ENCODE measurements at regions not wholly inside any gene's neighbourhood (a gene's known extent, or its start where the extent isn't known, plus 50 kb on each side); places are given as distances from the start of the nearest gene placed in this dataset.
"Not testable (repeated sequence)": the region's sequence is repeated elsewhere in the genome, so short reads cannot be mapped to it uniquely, and the experiment has no call there.

DNA sequence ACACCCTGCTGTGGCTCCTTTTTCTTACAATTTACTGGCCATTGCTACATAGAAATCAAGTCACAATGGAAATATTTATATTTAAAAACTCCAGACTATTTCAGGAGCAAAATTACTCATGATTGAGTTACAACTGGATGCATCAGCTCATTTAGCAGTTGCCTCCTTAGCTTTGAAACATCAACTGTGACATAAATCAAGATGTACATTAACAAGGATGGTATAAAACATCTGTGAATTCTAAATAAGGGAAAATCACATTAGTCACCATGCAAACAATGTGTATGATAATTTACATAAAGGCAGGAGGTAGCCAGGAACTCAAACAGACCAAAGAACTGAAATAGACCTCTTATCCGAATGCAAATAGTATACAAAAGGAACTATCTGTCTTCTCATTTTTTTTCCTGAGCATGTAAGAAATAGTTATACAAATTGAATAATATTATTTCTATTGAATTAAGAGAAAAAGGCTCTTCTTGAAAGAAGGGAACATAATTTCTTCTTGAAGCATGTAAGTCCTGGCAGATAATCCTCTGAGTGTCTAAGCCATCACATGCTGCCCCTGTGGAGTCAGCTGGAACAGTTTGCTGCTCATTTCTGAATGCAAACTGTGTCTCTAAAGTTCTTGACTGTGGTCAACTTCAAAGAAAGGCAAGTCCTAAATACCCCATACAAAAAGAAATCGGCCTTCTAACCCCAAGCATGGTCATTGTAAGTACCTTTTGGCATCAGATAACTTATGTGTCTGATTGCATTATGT is 151.2 kb downstream of the NAA11 start:
- DNase-seq = no peak

DNA sequence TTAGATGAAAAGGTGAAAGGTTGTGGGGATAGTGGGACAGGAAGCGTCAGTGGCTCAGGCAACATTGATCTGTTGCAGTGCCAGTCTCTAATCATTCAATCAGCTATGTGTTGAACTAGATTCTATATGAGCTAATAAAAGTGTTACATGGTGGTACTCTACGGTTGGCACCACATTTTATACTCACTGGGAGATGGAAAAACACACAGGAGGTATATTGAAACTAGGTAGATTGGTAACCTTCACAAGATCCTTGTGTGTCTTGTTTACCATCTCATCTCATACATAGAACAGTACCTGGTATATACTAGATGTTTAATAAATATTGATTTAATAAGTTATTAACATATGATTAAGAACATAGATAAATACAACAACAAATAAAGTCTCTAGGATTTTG is 152.7 kb downstream of the NAA11 start:
- no peak for DNase-seq

DNA sequence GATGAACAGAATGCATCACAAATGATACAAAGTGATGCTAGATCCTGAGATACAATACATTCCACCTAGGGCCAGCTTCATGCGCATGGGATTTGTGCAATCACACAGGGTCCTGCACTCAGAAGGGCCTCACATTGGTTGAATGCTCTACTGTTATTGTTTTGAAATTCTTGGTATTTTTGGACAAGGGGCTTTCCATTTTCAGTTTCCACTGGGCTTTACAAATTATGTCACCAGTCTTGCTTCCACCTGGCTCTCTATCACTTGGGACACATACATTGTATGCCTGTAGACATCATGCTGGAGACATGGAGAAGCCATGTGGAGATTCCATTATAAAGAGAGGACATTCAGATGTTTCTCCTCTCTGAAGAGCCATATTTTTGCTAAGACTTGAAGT is 155.8 kb downstream of the NAA11 start:
- no peak for DNase-seq

DNA sequence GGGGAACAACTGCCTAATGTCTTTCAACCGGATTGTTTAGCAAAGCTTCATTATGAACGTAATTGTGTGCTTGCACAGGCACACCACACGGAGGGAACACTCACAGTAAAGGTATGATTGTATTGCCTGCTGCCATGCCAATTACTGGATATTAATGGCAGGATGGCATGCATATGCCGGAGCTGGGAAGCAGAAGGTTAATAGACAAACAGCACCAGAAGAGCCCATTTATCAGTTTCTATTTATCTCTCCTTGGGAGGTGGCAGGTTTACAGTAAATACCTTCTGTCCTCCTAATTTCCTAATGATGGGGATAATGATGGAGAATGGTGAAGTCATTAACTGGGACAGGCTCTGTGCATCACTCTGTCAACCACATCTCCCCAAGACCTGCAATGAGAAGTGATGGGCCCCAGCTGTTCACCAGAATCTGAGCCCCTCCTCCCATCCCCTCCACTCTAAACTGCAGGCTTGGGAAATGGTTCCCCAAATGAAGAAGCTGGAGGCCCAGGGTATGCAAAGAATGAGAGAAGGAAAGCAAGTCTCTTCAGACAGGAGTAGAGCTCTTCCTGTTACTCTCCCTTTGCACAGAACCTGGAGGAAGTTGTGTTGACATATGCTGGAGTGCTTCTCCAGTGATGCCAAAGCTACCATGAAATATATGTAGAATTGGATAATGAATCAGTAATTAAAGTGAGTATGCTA is 160.8 kb downstream of the NAA11 start:
- DNase-seq = no peak

DNA sequence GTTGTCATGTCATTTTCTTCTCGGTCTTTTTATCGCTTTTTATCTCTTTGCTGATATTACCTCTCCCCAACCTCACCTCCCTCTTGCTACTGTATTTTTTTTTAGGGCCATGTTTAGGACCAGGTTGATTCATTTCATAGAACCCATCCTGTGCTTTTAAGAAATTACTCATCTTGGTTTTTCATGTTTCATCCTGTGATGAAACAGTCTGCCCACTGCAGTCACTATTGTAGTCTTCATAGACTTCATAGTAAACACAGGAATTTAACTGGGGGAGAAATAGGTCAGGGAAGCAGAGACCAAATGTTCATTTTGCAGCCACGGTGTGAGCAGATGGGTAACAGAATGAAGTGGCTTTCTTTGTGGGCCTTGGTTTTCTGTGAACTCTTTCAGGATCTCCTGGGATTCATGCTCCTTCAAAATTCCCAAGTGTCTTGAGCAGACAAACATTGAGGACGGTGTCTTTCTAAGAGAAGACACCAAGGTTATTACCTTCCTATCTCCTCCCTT is 161.8 kb downstream of the NAA11 start:
- DNase-seq = no peak

DNA sequence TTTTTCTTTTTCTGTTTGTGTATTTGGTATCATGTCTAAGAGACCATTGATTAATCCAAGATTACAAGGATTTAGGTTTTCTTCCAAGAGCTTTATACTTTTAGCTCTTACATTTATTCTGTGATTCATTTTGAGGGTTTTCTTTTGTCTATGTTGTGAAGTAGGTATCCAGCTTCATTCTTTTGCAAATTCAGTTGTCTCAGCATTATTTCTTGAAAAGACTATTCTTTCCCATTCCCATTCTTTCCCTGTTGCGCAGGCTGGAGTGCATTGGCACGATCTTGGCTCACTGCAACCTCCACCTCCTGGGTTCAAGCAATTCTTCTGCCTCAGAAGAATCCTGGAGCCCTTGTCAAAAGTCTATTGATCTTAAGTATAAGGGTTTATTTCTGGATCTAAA is 164.9 kb downstream of the NAA11 start:
- no peak for DNase-seq

DNA sequence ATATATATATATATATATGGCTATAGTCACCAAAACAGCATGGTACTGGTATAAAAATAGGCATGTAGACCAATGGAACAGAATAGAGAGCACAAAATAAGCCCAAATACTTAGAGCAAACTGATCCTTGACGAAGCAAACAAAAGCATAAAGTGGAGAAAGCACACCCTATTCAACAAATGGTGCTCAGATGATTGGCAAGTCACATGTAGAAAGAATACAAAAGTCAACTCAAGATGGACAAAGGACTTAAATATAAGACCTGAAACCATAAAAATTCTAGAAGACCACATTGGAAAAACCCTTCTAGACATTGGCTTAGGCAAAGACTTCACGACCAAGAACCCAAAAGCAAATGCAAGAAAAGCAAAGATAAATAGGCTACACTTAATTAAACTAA is 167.2 kb downstream of the NAA11 start:
- DNase-seq = not testable (repeated sequence)

DNA sequence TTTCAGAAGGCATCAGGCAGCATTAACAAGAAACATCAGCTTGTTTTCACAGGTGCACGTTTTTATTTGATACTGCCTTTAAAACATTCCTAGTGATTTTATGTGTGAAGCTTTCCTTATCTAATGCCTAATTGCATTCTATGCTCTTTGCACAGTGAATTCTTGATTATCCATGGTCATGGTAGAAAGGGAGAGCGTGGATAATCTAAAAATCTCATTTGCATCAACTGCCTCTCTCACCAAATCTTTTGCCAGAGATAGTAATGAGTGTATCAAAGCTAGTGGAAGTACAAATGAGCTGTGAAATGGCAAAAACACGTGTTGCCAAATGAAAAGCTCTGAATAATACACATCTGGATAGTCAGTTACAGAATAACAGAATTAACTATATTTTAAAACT is 170.5 kb downstream of the NAA11 start:
- no peak for DNase-seq

DNA sequence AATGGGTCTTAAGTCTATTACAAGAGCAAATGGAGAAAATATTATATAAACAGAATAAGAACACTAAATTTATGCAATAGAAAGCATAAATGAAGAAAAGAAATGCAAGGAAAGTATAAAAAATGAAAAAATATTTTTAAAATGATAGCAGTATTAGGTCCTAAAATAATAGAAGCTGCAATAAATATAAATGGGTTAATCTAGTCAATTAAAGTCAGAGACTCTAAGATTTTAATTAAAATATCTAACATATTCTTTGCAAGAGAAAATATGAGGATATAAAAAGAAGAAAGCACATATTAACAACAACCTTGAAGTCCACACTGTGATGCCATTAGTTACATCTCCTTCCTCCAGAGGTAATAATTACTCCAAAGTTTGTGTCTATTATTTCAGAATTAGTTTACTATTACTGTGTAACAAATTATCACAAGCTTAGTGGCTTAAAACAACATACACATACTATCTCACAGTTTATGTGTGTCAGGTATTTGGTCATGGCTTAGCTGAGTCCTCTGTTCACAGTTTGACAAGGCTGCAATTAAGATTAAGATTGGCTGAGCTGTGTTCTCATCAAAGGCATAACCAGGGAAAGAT is 174.9 kb downstream of the NAA11 start:
- DNase-seq = no peak

DNA sequence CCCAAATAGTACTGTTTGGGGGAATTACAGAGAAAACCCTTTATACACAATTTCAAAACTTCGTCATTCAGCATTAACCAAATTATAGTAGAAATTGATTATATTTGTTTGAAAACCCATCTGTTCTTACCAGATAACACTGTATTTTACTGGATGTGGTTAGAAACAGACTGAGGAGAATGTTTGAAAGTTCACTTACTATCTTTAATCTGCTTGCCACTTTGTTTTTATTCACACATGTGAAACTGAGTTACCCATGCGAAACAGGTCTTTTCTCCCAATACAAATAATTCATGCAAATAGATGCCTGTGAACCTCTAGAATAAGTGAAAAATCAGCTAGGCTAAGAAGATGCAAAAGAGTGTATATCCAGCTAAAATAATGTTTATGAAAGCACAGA is 177.5 kb downstream of the NAA11 start:
- DNase-seq = no peak

DNA sequence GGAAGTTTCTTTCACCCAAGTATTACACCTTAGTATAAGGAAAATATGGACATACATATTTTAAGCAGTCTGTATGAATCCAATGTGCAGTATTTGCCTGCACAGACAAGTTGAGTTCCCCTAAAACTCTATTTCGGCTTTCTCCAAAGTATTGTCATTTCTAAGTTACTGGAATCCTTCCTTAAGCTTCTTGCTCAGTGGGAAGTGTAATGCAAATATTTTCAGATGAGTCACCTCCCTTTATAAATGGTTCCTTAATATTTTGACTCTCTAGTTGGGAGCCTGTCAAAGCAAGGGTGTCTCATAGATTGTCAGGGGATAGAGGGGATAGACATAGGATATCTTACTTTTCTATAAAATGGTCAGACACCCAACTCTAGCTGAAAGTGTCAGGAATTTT is 178.6 kb downstream of the NAA11 start:
- no peak for DNase-seq

DNA sequence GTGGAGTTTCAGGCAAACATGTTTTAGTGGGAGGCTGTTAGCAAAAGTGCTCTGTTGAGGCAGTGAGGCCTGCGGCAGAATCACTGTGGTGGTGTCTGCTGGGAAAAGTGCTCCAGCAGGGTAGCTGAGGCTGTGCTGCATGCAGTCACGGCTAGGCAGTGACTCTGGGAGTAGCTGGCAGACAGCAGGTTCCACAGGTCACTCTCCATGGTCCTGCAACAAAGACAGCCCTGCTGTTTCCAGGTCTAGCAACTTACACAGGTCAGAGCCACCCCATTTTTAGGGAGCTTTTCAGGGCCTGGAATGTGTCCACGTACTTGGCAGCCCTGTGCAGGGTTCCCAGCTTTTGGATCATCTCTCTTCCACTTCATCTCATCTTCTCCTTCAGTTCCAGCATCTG is 184.3 kb downstream of the NAA11 start:
- no peak for DNase-seq

DNA sequence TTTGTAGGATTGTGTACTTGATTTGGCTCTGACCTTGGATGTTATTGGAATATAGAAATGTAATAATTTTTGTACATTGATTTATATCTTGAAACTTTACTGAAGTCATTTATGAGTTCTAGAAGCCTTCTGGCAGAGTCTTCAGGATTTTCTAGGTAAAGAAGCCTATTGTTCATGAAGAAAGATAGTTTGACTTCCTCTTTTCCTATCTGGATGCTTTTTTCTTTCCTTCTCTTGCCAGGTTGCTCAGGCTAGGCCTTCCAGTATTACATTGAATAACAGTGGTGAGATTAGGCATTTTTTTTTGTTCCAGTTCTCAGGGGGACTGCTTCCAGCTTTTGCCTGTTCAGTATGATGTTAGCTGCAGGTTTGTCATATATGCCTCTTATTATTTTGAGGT is 191.1 kb downstream of the NAA11 start:
- no peak for DNase-seq

DNA sequence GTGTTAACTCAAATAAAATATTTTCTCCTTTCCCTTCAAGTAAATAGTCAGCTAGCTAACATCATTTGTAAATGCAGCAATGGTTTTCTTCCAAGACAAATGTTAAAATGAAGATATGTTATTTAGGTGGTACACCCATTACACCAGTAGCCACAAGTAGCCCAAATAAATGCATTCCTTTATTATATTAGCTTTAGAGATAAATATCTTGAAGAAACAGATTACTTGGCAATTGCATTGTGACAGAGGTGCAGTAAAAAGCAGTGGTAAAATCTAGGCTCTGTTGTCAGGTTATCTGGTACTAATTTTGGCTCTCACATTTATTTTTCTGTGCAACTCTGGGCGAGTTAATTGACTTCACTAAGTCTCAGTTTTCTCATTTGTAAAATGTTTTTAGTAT is 193.0 kb downstream of the NAA11 start:
- DNase-seq = no peak

DNA sequence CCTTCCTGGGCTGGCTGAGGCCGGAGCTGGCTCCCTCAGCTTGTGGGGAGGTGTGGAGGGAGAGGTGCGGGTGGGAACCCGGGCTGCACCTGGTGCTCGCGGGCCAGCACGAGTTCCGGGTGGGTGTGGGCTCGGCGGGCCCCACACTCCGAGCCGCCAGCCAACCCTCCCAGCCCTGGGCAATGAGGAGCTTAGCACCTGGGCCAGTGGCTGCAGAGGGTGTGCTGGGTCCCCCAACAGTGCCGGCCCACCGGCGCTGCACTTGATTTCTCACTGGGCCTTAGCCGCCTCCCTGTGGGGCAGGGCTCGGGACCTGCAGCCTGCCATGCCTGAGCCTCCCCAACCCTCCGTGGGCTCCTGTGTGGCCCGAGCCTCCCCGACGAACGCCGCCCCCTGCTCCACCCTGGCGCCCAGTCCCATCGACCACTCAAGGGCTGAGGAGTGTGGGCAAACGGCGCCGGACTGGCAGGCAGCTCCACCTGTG is 182.7 kb upstream of the PAQR3 start:
- DNase-seq = no peak

DNA sequence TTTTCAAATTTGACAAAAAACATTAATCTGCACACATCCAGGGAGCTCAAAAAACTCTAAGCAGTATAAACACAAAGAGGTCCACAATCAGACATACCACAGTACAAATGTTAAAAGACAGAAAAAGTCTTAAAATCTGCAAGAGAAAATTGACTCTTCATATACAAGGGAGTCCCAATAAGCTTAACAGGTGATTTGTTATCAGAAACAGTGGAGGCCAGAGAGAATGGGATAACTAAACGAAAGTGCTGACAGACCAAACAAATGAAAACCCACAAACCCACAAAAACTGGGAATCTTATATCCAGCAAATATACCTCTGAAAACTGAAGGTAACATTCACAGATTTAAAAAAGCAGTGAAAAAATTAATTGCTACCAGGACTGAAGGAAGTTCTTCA is 182.0 kb upstream of the PAQR3 start:
- DNase-seq = no peak

DNA sequence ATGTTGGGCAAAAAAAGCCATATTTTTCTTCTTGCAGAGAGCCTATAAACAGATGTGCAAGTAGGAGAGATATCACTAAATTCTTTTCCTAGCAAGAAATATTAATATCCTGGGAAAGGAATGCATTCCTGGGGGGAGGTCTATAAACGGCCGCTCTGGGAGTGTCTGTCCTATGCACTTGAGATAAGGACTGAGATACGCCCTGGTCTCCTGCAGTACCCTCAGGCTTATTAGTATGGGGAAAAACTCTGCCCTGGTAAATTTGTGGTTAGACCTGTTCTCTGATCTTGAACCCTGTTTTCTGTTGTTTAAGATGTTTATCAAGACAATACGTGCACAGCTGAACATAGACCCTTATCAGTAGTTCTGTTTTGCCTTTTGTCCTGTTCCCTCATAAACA is 177.8 kb upstream of the PAQR3 start:
- DNase-seq = not testable (repeated sequence)

DNA sequence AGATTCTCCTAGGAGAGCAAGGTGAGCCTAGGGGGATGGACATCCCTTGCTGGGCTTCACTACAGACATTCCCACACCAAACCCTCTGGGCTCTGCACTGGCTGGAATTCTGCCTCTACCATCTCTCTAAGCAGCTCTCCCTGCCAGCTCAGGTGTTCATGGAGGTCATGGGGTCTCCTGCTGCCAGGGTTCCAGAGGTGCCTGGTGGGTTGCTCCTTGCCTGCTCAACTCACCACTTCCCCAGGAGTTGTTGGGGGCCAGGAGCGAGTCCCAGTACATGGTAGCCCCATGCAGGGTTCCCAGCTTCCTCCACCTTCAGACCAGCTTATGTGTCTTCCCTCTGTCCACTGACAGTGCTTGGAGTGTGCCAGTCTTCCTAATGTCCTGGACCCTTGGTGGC is 167.8 kb upstream of the PAQR3 start:
- no peak for DNase-seq

DNA sequence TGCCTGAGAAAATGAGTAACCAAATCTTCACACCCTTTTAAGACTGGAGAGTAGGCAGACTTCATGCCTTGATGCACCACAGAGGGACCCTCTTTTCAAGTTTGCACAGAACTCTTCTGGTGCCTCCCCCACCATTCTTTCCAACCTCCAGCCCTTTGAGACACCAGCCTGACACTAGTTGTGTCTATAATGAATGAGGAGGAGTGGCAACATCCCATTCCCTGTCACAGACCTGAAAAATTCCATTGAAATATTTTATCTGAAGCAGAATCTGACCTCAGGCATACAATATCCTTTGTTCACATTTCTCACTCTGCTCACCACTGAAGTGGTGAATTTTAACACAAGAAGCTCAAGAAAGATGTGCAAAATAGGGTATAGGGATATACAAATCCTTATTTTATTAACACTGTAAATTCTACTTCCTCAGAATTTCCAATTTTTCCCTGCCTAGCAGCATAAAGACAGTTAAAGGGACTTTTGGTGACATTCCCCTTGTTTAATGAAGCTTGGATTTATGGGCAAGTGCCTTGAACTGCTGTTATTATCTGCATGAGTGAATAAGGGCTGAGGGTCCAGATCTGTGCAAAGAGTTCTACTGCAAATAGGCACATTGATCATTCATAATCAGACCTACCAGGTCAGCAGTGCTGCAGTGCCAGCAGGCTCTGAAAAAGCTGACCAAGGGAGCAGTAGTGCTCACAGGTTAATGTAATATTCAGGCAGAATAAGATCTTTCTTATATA is 149.9 kb upstream of the PAQR3 start:
- no peak for DNase-seq

DNA sequence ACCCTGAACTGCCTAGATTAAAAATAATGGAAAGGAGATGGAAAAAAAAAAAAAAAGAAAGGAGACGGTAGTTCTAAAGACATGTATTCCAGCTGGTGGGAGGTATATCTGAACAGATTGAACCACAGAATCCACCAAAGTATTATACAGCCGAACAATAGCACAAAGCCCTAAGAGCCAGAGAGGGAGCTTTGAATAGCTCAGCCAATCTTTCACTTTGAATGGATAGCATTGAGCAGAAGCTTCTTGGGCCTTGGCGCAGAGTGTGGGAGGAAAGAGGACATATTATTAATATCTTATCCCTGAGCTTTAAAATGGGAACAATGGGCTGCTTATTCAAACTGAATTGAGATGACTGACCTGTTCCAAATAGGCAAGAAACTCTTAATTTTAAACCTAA is 147.8 kb upstream of the PAQR3 start:
- DNase-seq = no peak

DNA sequence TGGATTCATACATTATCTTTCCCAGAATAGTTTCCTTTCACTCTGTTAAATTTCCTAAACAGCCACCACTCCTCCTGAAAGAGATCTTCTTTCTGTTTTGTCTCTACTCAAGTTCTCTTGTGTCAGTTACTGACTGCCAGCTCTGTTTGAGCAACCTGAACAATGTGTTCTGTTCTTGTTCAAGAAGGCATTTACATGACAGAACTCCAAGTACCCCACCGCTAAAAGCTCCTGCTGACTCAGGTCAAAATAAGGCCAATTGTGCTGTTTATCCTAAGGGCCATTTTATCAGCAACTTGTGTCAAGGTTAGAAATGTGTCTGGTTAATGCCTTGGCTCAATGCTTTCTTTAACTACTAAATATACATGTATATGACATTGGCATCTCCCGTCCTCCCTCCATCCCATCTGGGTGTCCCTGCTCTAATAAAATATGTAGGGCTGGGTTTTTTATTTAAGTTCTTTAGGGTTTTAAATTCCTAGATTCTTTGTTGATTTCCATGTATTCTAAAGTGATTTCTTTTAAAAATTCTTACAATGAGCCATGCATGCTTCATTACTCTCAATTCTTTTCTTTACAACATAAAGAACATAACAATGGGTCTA is 144.3 kb upstream of the PAQR3 start:
- DNase-seq = no peak

DNA sequence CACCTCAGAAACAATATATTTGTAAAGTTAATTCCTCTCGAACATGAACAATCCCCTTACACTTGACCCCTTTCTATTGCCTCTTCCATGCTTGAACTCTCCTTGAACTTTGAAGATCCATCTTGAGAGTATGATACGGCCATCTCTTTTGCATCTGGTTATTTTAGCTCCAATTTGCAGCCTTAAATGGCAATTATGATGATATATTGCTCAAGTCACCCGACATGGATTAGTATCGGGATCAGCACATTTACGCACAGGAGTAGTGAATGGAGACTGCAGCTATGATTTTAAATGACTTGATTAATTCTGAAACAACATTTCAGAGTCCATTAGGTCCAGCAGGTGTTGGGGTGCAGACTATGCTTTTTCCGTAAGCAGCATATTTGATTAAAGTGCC is 143.8 kb upstream of the PAQR3 start:
- no peak for DNase-seq

DNA sequence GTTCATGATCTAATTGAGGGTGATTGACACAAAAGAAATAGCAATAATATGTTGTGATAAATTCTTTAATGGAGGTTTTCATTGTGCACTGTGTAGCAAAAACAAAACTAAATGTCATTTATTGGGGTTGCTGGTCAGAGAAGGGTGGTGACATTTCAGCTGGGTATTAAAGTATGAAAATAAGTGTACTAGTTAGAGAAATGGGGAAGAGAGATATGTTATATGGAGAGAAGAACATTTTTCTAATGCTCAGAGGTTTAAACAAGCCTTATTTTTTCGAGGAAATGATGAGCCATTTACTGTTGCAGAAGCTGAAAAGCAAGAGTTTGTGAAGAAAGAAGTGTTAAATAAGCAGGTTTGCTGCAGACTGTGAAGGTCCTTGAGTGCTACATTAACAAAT is 142.7 kb upstream of the PAQR3 start:
- no peak for DNase-seq

Measured in NCI-H187 treated with DMSO at 0.1 percent for 48 hours (cell line).